Gastroesophageal sphincter (tissue), 4 donors: ENCODE measurements at regions not wholly inside any gene's neighbourhood (a gene's known extent, or its start where the extent isn't known, plus 50 kb on each side); places are given as distances from the start of the nearest gene placed in this dataset.
A peak's percentile ranks its signal among the peaks of the same experiment; 100 is the strongest.

Source experiments
- ATAC-seq: fragments of 150-250 bp; one replicate; pipeline ENCODE4 v1.9.1; 2016; ENCODE audit warnings: mild to moderate bottlenecking, moderate library complexity
- H3K27ac ChIP-seq, 4 donors: fragments of 200-600 bp; sonication (generic) in 3 of 4; 1 replicate in 3 of 4; 2 replicates in 1 of 4; pipeline ENCODE4 v1.5.1; 2016 to 2019
- H3K27me3 ChIP-seq: fragments of 200-600 bp; sonication (generic); one replicate; pipeline ENCODE4 v1.5.1; 2019
- H3K36me3 ChIP-seq, 2 donors: fragments of 200-600 bp; sonication (generic); one replicate each; pipeline ENCODE4 v1.5.1; 2019; ENCODE audit warnings: control low read depth in 1 of 2
- H3K4me1 ChIP-seq, 3 donors: fragments of 200-600 bp; sonication (generic); 1 replicate in 2 of 3; 2 replicates in 1 of 3; pipeline ENCODE4 v1.5.1; 2016 to 2019; ENCODE audit warnings: control low read depth in 2 of 3
- H3K4me3 ChIP-seq, 2 donors: fragments of 200-600 bp; sonication (generic); one replicate each; pipeline ENCODE4 v1.5.1; 2019; ENCODE audit warnings: mild to moderate bottlenecking in 1 of 2, moderate library complexity in 1 of 2
- H3K9me3 ChIP-seq, 3 donors: fragments of 200-600 bp; sonication (generic); one replicate each; pipeline ENCODE4 v1.5.1; 2017 to 2019; ENCODE audit warnings: control low read depth in 2 of 3
- EP300 ChIP-seq: sonication (generic); formaldehyde crosslinking; IDR thresholded peaks from one replicate; pipeline ENCODE4 v1.6.1; 2017; ENCODE audit warnings: antibody characterized with exemption, mild to moderate bottlenecking
- POLR2A ChIP-seq, 2 donors: fragments of 450-650 bp; IDR thresholded peaks; one replicate each; pipeline ENCODE4 v1.6.1; 2017; ENCODE audit warnings: antibody characterized with exemption in 2 of 2, mild to moderate bottlenecking in 2 of 2, moderate library complexity in 1 of 2
- POLR2AphosphoS5 ChIP-seq: sonication (generic); formaldehyde crosslinking; IDR thresholded peaks from one replicate; pipeline ENCODE4 v1.6.1; 2017; ENCODE audit warnings: antibody characterized with exemption
- WGBS, 2 donors: methylation state at CpG; one replicate each; pipeline ENCODE4 v1.1.5; 2018; ENCODE audit warnings: low coverage in 1 of 2; 5-methylcytosine and 5-hydroxymethylcytosine counted together
- TF ChIP-seq, protein P1 (sequence below), 4 experiments: fragments of 200-600 bp in 2 of 4; fragments of 450-650 bp in 2 of 4; sonication (generic) in 1 of 4; IDR thresholded peaks; one replicate each; pipeline ENCODE4 v1.5.1; 2017 to 2019; ENCODE audit warnings: antibody characterized with exemption in 4 of 4, mild to moderate bottlenecking in 2 of 4, moderate library complexity in 2 of 4

DNA sequence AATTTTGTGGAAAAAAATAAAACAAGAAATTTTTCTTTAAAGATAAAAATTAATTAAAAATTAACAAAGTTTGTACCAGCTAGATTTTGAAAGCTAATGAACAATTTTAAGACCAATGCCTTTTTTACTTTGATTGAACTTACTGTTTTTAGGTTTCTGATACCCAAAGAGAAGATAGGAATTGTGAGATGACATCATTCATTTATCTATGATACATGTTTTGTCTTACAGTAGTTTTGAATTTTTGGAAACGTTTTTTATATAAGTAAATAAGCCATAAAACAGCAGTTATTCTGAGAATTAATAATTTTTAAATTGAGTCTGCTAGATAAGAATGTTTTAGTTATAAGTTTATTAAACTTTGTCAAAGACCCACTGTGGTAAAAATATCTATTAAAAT lies 65.0 kb upstream of the GPR174 start:
- Histone ChIP-seq H3K4me3 (no peak overlapping the region), H3K27ac (no peak overlapping the region), H3K4me1 (no peaks in the 10 kb centered on the region), H3K36me3 (no peaks in the 10 kb centered on the region), H3K9me3 (no peaks in the 10 kb centered on the region), H3K27me3 (no peaks in the 10 kb centered on the region)
- TF ChIP-seq, protein P1, sequence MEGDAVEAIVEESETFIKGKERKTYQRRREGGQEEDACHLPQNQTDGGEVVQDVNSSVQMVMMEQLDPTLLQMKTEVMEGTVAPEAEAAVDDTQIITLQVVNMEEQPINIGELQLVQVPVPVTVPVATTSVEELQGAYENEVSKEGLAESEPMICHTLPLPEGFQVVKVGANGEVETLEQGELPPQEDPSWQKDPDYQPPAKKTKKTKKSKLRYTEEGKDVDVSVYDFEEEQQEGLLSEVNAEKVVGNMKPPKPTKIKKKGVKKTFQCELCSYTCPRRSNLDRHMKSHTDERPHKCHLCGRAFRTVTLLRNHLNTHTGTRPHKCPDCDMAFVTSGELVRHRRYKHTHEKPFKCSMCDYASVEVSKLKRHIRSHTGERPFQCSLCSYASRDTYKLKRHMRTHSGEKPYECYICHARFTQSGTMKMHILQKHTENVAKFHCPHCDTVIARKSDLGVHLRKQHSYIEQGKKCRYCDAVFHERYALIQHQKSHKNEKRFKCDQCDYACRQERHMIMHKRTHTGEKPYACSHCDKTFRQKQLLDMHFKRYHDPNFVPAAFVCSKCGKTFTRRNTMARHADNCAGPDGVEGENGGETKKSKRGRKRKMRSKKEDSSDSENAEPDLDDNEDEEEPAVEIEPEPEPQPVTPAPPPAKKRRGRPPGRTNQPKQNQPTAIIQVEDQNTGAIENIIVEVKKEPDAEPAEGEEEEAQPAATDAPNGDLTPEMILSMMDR (IDR thresholded peaks at IDR 0.05): no peak
- TF ChIP-seq POLR2A (IDR thresholded peaks at IDR 0.05): no peak
- TF ChIP-seq POLR2AphosphoS5: no peak
- TF ChIP-seq EP300: no peak
- 7 to 12% methylated on average over 1 of the region's 1 CpG for WGBS, 2 donors
- no peak for ATAC-seq

DNA sequence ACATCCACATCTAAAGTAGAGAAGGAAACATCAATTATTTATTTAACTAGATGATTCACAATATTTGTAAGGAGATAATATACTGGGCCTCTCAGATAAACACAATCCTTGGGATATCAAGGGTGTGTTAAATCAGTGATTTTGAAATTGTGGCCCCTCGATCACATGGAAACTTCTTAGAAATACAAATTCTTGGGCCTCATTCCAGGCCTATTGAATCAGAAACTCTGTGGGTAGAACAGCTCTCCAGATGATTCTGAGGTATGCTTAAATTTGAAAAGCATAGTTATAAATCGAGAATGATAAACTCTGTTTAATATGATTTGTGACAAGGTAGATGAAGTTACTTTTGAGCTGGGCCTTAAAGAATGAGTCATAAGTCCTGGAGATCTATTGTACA lies 64.3 kb upstream of the GPR174 start:
- H3K27ac ChIP-seq: no peak overlapping the region
- ATAC-seq: no peak
- WGBS, 2 donors: 42 to 58% methylated on average over 2 of the region's 2 CpGs
- no peaks in the 10 kb centered on the region for H3K27me3 ChIP-seq
- no peak for TF ChIP-seq POLR2A (IDR thresholded peaks at IDR 0.05)
- no peaks in the 10 kb centered on the region for H3K36me3 ChIP-seq
- H3K9me3 ChIP-seq: no peaks in the 10 kb centered on the region
- H3K4me3 ChIP-seq: no peak overlapping the region
- no peaks in the 10 kb centered on the region for H3K4me1 ChIP-seq

- 13 to 19% methylated on average over 6 of the region's 6 CpGs for WGBS, 2 donors
- no peak for ATAC-seq
- TF ChIP-seq POLR2AphosphoS5: no peak
- TF ChIP-seq, protein P1 (IDR thresholded peaks at IDR 0.05): peak; percentile 21 to 67 (median 58)
- Histone ChIP-seq H3K27ac (no peak overlapping the region), H3K4me3 (no peak overlapping the region), H3K4me1 (no peaks in the 10 kb centered on the region), H3K27me3 (no peaks in the 10 kb centered on the region), H3K9me3 (no peaks in the 10 kb centered on the region), H3K36me3 (no peaks in the 10 kb centered on the region)
Observed at GRCh38 chrX:79081895-79082512, 62.5 kb upstream of the GPR174 start.

GRCh38 chrX:79082899-79083298 lies 61.6 kb upstream of the GPR174 start:
- Histone ChIP-seq H3K36me3 (no peaks in the 10 kb centered on the region), H3K27ac (no peak overlapping the region), H3K4me3 (no peak overlapping the region), H3K27me3 (no peaks in the 10 kb centered on the region), H3K9me3 (no peaks in the 10 kb centered on the region), H3K4me1 (no peaks in the 10 kb centered on the region)
- WGBS, 2 donors: 37 to 53% methylated on average over 2 to 3 of the region's 3 CpGs
- ATAC-seq: no peak
- TF ChIP-seq EP300 (no peak), POLR2AphosphoS5 (no peak), POLR2A (IDR thresholded peaks at IDR 0.05) (no peak)
- TF ChIP-seq, protein P1 (IDR thresholded peaks at IDR 0.05): no peak

DNA sequence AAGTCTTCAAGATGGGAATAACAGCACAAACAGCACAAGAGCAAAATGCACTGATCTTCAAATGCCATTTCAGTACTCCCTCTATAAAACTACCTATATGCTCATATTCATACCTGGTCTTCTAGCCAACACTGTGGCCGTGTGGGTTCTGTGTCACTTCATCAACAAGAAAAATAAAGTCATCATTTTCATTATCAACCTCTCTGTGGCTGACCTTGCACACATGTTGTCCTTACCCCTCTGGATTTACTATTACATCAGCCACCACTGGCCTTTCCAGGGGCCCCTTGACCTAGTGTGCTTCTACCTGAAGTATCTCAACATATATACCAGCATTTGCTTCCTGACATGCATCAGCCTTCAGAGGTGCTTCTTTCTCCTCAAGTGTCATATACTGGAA lies 59.6 kb upstream of the GPR174 start:
- H3K4me3 ChIP-seq: no peak overlapping the region

More for the DNA sequence above, 59.6 kb upstream of the GPR174 start:
- no peak for ATAC-seq
- Histone ChIP-seq H3K9me3 (no peaks in the 10 kb centered on the region), H3K36me3 (no peaks in the 10 kb centered on the region), H3K27me3 (no peaks in the 10 kb centered on the region), H3K4me1 (no peaks in the 10 kb centered on the region), H3K27ac (no peak overlapping the region)
- TF ChIP-seq EP300 (no peak), POLR2AphosphoS5 (no peak), POLR2A (IDR thresholded peaks at IDR 0.05) (no peak)
- TF ChIP-seq, protein P1 (IDR thresholded peaks at IDR 0.05): no peak
- 50 to 60% methylated on average over 1 of the region's 1 CpG for WGBS, 2 donors
